ENCODE measurements at regions not wholly inside any gene's neighbourhood (a gene's known extent, or its start where the extent isn't known, plus 50 kb on each side); places are given as distances from the start of the nearest gene placed in this dataset.

- DNase-seq: no peak
- H3K4me1 ChIP-seq: no peaks in the 10 kb centered on the region
- intact Hi-C loops (cut with DNase I; ENCODE audit: low total_unique reads) (no loop called here), in situ Hi-C loops (cut with MboI; ENCODE audit: low pct_ligation_motif_present in 1 of 4, low pct_unique_long_range_greater_than_20kb in 1 of 4, low sequenced_read_pairs in 3 of 4) (no loop called here)
- WGBS, 2 donors (ENCODE audit: low coverage in 1 of 2): 78 to 88% methylated on average over 3 to 5 of the region's 5 CpGs
- H3K9me3 ChIP-seq: no peaks in the 10 kb centered on the region
- no peak overlapping the region for H3K27ac ChIP-seq
- H3K36me3 ChIP-seq: no peaks in the 10 kb centered on the region
- TF ChIP-seq CTCF (IDR thresholded peaks at IDR 0.05): no peak
- TF ChIP-seq POLR2AphosphoS5 (IDR thresholded peaks at IDR 0.05): no peak
- no peak for TF ChIP-seq EP300 (IDR thresholded peaks at IDR 0.05; ENCODE audit: low read depth)
- TF ChIP-seq POLR2A (IDR thresholded peaks at IDR 0.05): no peak
- H3K4me3 ChIP-seq: no peak overlapping the region
- no peaks in the 10 kb centered on the region for H3K27me3 ChIP-seq
These were observed 181.2 kb upstream of the CTBP2 start for GRCh38 chr10:125341611-125342010.

GRCh38 chr10:125340903-125341302, 180.5 kb upstream of the CTBP2 start:
- Histone ChIP-seq H3K27ac (no peak overlapping the region), H3K9me3 (no peaks in the 10 kb centered on the region), H3K27me3 (no peaks in the 10 kb centered on the region), H3K4me1 (no peaks in the 10 kb centered on the region), H3K4me3 (no peak overlapping the region), H3K36me3 (no peaks in the 10 kb centered on the region)
- DNase-seq: no peak
- TF ChIP-seq POLR2A (IDR thresholded peaks at IDR 0.05) (no peak), CTCF (IDR thresholded peaks at IDR 0.05) (no peak), EP300 (IDR thresholded peaks at IDR 0.05; ENCODE audit: low read depth) (no peak), POLR2AphosphoS5 (IDR thresholded peaks at IDR 0.05) (no peak)
- in situ Hi-C loops (cut with MboI; ENCODE audit: low pct_ligation_motif_present in 1 of 4, low pct_unique_long_range_greater_than_20kb in 1 of 4, low sequenced_read_pairs in 3 of 4) (no loop called here), intact Hi-C loops (cut with DNase I; ENCODE audit: low total_unique reads) (no loop called here)
- WGBS, 2 donors (ENCODE audit: low coverage in 1 of 2): 64 to 79% methylated on average over 3 to 4 of the region's 4 CpGs

GRCh38 chr10:125337510-125337909, 177.1 kb upstream of the CTBP2 start:
- Histone ChIP-seq H3K4me3 (no peak overlapping the region), H3K36me3 (no peaks in the 10 kb centered on the region), H3K27me3 (no peaks in the 10 kb centered on the region), H3K4me1 (no peaks in the 10 kb centered on the region), H3K9me3 (no peaks in the 10 kb centered on the region), H3K27ac (no peak overlapping the region)
- no peak for TF ChIP-seq POLR2A (IDR thresholded peaks at IDR 0.05)
- no peak for TF ChIP-seq CTCF (IDR thresholded peaks at IDR 0.05)
- TF ChIP-seq POLR2AphosphoS5 (IDR thresholded peaks at IDR 0.05): no peak
- TF ChIP-seq EP300 (IDR thresholded peaks at IDR 0.05; ENCODE audit: low read depth): no peak
- no peak for DNase-seq
- in situ Hi-C loops (cut with MboI; ENCODE audit: low pct_ligation_motif_present in 1 of 4, low pct_unique_long_range_greater_than_20kb in 1 of 4, low sequenced_read_pairs in 3 of 4): no loop called here
- WGBS, 2 donors (ENCODE audit: low coverage in 1 of 2): 77 to 84% methylated on average over 5 of the region's 5 CpGs
- intact Hi-C loops (cut with DNase I; ENCODE audit: low total_unique reads): no loop called here

GRCh38 chr10:125334545-125334944, 174.2 kb upstream of the CTBP2 start:
- Histone ChIP-seq H3K9me3 (no peaks in the 10 kb centered on the region), H3K36me3 (no peaks in the 10 kb centered on the region), H3K27ac (no peak overlapping the region), H3K4me1 (no peaks in the 10 kb centered on the region), H3K4me3 (no peak overlapping the region), H3K27me3 (no peaks in the 10 kb centered on the region)
- no peak for DNase-seq
- intact Hi-C loops (cut with DNase I; ENCODE audit: low total_unique reads): no loop called here
- in situ Hi-C loops (cut with MboI; ENCODE audit: low pct_ligation_motif_present in 1 of 4, low pct_unique_long_range_greater_than_20kb in 1 of 4, low sequenced_read_pairs in 3 of 4): no loop called here
- TF ChIP-seq EP300 (IDR thresholded peaks at IDR 0.05; ENCODE audit: low read depth) (no peak), CTCF (IDR thresholded peaks at IDR 0.05) (no peak), POLR2A (IDR thresholded peaks at IDR 0.05) (no peak), POLR2AphosphoS5 (IDR thresholded peaks at IDR 0.05) (no peak)
- WGBS, 2 donors (ENCODE audit: low coverage in 1 of 2): 81% methylated on average over 2 of the region's 2 CpGs; no CpG with 5 or more reads in 1 of the 2 donors
